GM23338 (cell line): ENCODE measurements at regions not wholly inside any gene's neighbourhood (a gene's known extent, or its start where the extent isn't known, plus 50 kb on each side); places are given as distances from the start of the nearest gene placed in this dataset.

Source experiments
- EZH2 ChIP-seq: fragments of 200-600 bp; sonication (generic); IDR thresholded peaks from one replicate; pipeline ENCODE4 v1.8.0; 2017; ENCODE audit warnings: antibody characterized with exemption, mild to moderate bottlenecking, low read depth; ENCODE audit not compliant: unreplicated experiment
- EZH2phosphoT487 ChIP-seq: fragments of 200-600 bp; sonication (generic); IDR thresholded peaks from one replicate; pipeline ENCODE4 v1.8.1; 2018; ENCODE audit warnings: antibody characterized with exemption; ENCODE audit not compliant: unreplicated experiment
- POLR2AphosphoS5 ChIP-seq: IDR thresholded peaks from 2 replicates; pipeline ENCODE4 v1.6.1; 2016; ENCODE audit warnings: antibody characterized with exemption, low read depth
- TF ChIP-seq, protein P1 (sequence below), 2 experiments: fragments of 200-600 bp in 1 of 2; sonication (generic) in 1 of 2; conservative IDR thresholded peaks; 2 replicates each; pipeline versions ENCODE4 v1.5.1 to v1.6.1; 2016 to 2017; ENCODE audit warnings: antibody characterized with exemption in 2 of 2, low read depth in 2 of 2, mild to moderate bottlenecking in 2 of 2, moderate library complexity in 1 of 2

DNA sequence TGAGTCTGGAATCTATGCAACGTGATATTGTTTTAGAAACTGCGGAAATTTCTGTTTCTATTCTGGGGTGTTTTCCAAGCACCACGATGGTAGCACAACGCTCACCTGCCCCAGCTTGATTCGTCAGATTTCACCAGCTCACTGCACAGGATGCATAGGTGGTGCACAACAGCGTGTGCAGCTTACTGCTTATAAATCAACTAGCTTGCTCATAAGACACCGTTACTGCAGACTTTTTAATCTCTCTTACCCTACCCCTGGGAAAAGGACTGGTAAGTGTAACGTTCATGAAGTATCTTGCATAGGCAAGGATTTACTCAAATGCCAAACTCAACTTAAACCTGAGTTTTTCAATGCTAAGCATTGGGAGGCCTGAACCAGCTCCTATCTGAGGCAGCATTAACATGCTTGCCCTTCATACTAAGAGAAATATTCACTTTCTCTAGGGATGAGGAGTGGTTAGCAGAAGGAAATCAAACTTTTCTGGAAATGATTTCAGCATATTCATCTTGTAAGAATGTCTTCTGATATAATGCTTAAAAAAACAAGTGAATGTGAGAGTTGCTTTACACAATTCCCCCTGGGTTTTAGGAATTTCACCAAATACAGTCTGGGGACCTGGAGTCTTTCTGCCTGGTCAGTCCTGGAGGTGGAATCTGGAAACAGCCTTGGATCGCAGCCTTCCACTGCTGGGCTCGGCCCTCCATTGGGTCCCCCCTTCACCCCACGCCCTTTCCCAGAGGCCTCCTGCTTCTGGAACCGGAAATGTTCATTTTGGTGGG is 100.6 kb downstream of the DACT2 start:
- TF ChIP-seq, protein P1, sequence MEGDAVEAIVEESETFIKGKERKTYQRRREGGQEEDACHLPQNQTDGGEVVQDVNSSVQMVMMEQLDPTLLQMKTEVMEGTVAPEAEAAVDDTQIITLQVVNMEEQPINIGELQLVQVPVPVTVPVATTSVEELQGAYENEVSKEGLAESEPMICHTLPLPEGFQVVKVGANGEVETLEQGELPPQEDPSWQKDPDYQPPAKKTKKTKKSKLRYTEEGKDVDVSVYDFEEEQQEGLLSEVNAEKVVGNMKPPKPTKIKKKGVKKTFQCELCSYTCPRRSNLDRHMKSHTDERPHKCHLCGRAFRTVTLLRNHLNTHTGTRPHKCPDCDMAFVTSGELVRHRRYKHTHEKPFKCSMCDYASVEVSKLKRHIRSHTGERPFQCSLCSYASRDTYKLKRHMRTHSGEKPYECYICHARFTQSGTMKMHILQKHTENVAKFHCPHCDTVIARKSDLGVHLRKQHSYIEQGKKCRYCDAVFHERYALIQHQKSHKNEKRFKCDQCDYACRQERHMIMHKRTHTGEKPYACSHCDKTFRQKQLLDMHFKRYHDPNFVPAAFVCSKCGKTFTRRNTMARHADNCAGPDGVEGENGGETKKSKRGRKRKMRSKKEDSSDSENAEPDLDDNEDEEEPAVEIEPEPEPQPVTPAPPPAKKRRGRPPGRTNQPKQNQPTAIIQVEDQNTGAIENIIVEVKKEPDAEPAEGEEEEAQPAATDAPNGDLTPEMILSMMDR (conservative IDR thresholded peaks at IDR 0.05; ENCODE audit: low read depth in 2 of 2): no peak
- TF ChIP-seq EZH2phosphoT487 (no peak), POLR2AphosphoS5 (no peak), EZH2 (no peak)
